K562 (cell line): ENCODE measurements at regions not wholly inside any gene's neighbourhood (a gene's known extent, or its start where the extent isn't known, plus 50 kb on each side); places are given as distances from the start of the nearest gene placed in this dataset.

Experiments
- ATAC-seq: fragments of 200-7000 bp; cut with Tn5 transposase; 3 replicates; pipeline ENCODE4 v1.9.1; 2020; ENCODE audit warnings: moderate library complexity
- BruUV-seq: library from RNA; stranded (reverse); fragments of 400-500 nt; replicated peaks from 2 replicates; lab custom pipeline; 2021; lab: Mats Ljungman, UMichigan
- CTCF ChIA-PET: fragments of 300-600 bp; formaldehyde crosslinking; extraction: SDS; loops from one replicate; lab custom pipeline; 2021; ENCODE audit warnings: low intra/inter-chr PET ratio; lab: Yijun Ruan, JAX
- POLR2A ChIA-PET: fragments of 300-600, 350-650 bp; sonication (Branson Sonifier 250); formaldehyde crosslinking; extraction: SDS; loops from one replicate; lab custom pipeline; 2021; ENCODE audit warnings: antibody characterized with exemption, inconsistent platforms; lab: Yijun Ruan, JAX
- DNase-seq, 4 experiments: peaks; one replicate each; pipeline versions ENCODE4 v3.0.0 to v3.0.0-alpha.2; 2011 to 2018; ENCODE audit warnings: low spot score in 3 of 4, mixed read lengths in 3 of 4; ENCODE audit errors: extremely low read depth in 1 of 4
- FAIRE-seq: peaks from 2 replicates; lab custom pipeline; 2011; peaks lifted over from hg19 to GRCh38; lab: Jason Lieb, UNC
- H2AFZ ChIP-seq: 2 replicates; pipeline ENCODE4 v1.6.0; 2011; ENCODE audit warnings: low read depth, low read length, control low read depth, inconsistent platforms
- H3K27ac ChIP-seq: fragments of 200-600 bp; 3 replicates; pipeline ENCODE4 v1.8.0; 2011; ENCODE audit warnings: low read depth, mild to moderate bottlenecking, control low read depth, inconsistent platforms, low read length, moderate library complexity, mixed read lengths; ENCODE audit errors: extremely low read depth
- H3K27me3 ChIP-seq, 2 experiments: fragments of 300-600 bp in 1 of 2; 2 replicates in 1 of 2; 3 replicates in 1 of 2; pipeline versions ENCODE4 v1.6.0 to v1.8.0; 2011; ENCODE audit warnings: inconsistent platforms in 2 of 2, low read length in 2 of 2, mild to moderate bottlenecking in 1 of 2, mixed read lengths in 1 of 2, moderate library complexity in 1 of 2; ENCODE audit not compliant: control insufficient read depth in 2 of 2, insufficient read depth in 2 of 2
- H3K36me3 ChIP-seq: fragments of 300-600 bp; 3 replicates; pipeline ENCODE4 v1.8.0; 2011; ENCODE audit warnings: mild to moderate bottlenecking, low read length, inconsistent platforms; ENCODE audit not compliant: control insufficient read depth, insufficient read depth
- H3K4me1 ChIP-seq, 2 experiments: fragments of 200-600 bp in 1 of 2; replicated peaks in 1 of 2; 2 replicates in 1 of 2; 3 replicates in 1 of 2; pipeline versions ENCODE4 v1.5.1 to v1.8.0; 2011; ENCODE audit warnings: inconsistent platforms in 2 of 2, low read length in 2 of 2, mild to moderate bottlenecking in 1 of 2, mixed read lengths in 1 of 2, moderate library complexity in 1 of 2; ENCODE audit not compliant: control insufficient read depth in 2 of 2, insufficient read depth in 2 of 2
- H3K4me2 ChIP-seq: 2 replicates; pipeline ENCODE4 v1.6.1; 2011; ENCODE audit warnings: low read length, control low read depth, inconsistent platforms, mixed read lengths; ENCODE audit not compliant: insufficient read depth
- H3K4me3 ChIP-seq: fragments of 200-600 bp; sonication (generic), shearing (Covaris generic); 2 replicates; pipeline ENCODE4 v1.5.1; 2016; ENCODE audit warnings: control low read depth, inconsistent platforms
- H3K79me2 ChIP-seq: fragments of 200-600 bp; 3 replicates; pipeline ENCODE4 v1.8.0; 2011; ENCODE audit warnings: low read length, inconsistent platforms; ENCODE audit not compliant: control insufficient read depth, insufficient read depth
- H3K9ac ChIP-seq, 2 experiments: 2 replicates each; pipeline versions ENCODE4 v1.6.0 to v1.6.1; 2011; ENCODE audit warnings: low read depth in 2 of 2, low read length in 2 of 2, control low read depth in 1 of 2, inconsistent platforms in 1 of 2, mild to moderate bottlenecking in 1 of 2, mixed read lengths in 1 of 2; ENCODE audit not compliant: insufficient read depth in 1 of 2
- H3K9me1 ChIP-seq: one replicate; pipeline ENCODE4 v1.6.0; 2011; ENCODE audit warnings: inconsistent platforms, mild to moderate bottlenecking, low read length, moderate library complexity; ENCODE audit not compliant: control insufficient read depth, insufficient read depth
- H3K9me3 ChIP-seq: replicated peaks from 2 replicates; pipeline ENCODE4 v1.5.1; 2011; ENCODE audit warnings: low read depth, low read length, inconsistent platforms; ENCODE audit not compliant: control insufficient read depth, insufficient read depth
- H4K20me1 ChIP-seq: replicated peaks from 2 replicates; pipeline ENCODE4 v1.6.1; 2011; ENCODE audit warnings: low read length, inconsistent platforms, mixed read lengths; ENCODE audit not compliant: control insufficient read depth, insufficient read depth
- CEBPB ChIP-seq: fragments of 450-650 bp; IDR thresholded peaks from 2 replicates; pipeline ENCODE4 v1.6.1; 2016; ENCODE audit warnings: missing genetic modification characterization, missing compliant biosample characterization
- E2F3 ChIP-seq: fragments of 250-450 bp; sonication (Bioruptor Pico); IDR thresholded peaks from 2 replicates; pipeline ENCODE4 v1.4.0; 2020; ENCODE audit warnings: mild to moderate bottlenecking
- MEF2A ChIP-seq: IDR thresholded peaks from 2 replicates; pipeline ENCODE4 v1.6.1; 2011; ENCODE audit warnings: low read depth, mild to moderate bottlenecking, low read length, moderate library complexity; ENCODE audit not compliant: control insufficient read depth
- MTA1 ChIP-seq: fragments of 450-650 bp; IDR thresholded peaks from 2 replicates; pipeline ENCODE4 v1.6.1; 2017; ENCODE audit warnings: borderline replicate concordance
- POU5F1 ChIP-seq: fragments of 150-350 bp; IDR thresholded peaks from 2 replicates; pipeline ENCODE4 v1.6.1; 2014; ENCODE audit warnings: borderline replicate concordance, low read length, low read depth, mild to moderate bottlenecking; ENCODE audit not compliant: partially characterized antibody
- WHSC1 ChIP-seq: IDR thresholded peaks from one replicate; pipeline ENCODE4 v1.6.1; 2012; ENCODE audit warnings: low read length, control low read depth, inconsistent platforms
- in situ Hi-C: fragments of 300-500 bp; cut with MboI; formaldehyde crosslinking; loops from 4 replicates; pipeline ENCODE4 v1.15.0; 2018; ENCODE audit warnings: inconsistent platforms, mixed read lengths
- intact Hi-C: fragments of 100-400 bp; cut with micrococcal nuclease; formaldehyde crosslinking; loops from 2 replicates; pipeline ENCODE4 v1.14.2; 2022
- TF ChIP-seq, protein P1 (sequence below): sonication (generic); formaldehyde crosslinking; IDR thresholded peaks from 2 replicates; pipeline ENCODE4 v1.9.0; 2022; ENCODE audit warnings: mild to moderate bottlenecking, missing genetic modification reagents
- TF ChIP-seq, protein P2 (sequence below): fragments of 450-650 bp; IDR thresholded peaks from 2 replicates; pipeline ENCODE4 v1.6.1; 2016; ENCODE audit warnings: low read depth, mild to moderate bottlenecking, moderate library complexity

DNA sequence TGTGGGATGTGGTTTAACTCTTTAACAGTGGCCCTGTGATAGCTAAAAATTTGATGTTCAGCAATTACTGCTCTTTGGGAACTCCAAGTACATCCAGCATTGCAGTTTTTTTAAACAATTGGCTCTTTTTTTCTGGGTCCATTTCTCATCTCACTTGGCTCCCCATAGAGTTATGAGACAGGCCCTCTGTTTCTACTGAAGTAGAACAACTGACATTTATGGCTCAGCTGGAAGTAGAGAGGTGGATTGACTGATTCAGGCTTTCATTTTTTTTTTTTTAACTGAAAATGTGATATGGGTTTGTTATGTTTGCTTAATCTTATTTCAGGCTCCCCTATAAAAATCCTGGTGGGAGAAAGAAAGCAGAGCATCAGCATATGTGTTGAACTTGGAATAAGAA is 96.6 kb upstream of the CD180 start:
- H3K27ac ChIP-seq = no peak overlapping the region
- H3K36me3 ChIP-seq = no peaks in the 10 kb centered on the region
- H3K9me1 ChIP-seq = no peaks in the 10 kb centered on the region
- no peak for FAIRE-seq
- intact Hi-C loops = no loop called here
- H2AFZ ChIP-seq = no peak overlapping the region
- no peak overlapping the region for H3K4me3 ChIP-seq
- ChIA-PET CTCF (interaction anchor here (0.7 kb wide), 1 partner anchor 28 kb away, joined by 9 read pairs; no protein-coding TSS in a partner anchor), POLR2A (no interaction called here)
- no peaks in the 10 kb centered on the region for H3K27me3 ChIP-seq
- H3K9me3 ChIP-seq = no peaks in the 10 kb centered on the region
- no peaks in the 10 kb centered on the region for H3K79me2 ChIP-seq
- no peak overlapping the region for H3K4me2 ChIP-seq
- H3K4me1 ChIP-seq = no peaks in the 10 kb centered on the region
- DNase-seq = no peak
- no peak overlapping the region for H3K9ac ChIP-seq
- H4K20me1 ChIP-seq = no peaks in the 10 kb centered on the region
- ATAC-seq = no peak
- TF ChIP-seq CEBPB (no peak), POU5F1 (no peak), E2F3 (CRISPR knock-in tag) (no peak), WHSC1 (no peak), MTA1 (no peak), MEF2A (no peak)
- TF ChIP-seq, protein P1, sequence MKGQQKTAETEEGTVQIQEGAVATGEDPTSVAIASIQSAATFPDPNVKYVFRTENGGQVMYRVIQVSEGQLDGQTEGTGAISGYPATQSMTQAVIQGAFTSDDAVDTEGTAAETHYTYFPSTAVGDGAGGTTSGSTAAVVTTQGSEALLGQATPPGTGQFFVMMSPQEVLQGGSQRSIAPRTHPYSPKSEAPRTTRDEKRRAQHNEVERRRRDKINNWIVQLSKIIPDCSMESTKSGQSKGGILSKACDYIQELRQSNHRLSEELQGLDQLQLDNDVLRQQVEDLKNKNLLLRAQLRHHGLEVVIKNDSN = no peak
- TF ChIP-seq, protein P2, sequence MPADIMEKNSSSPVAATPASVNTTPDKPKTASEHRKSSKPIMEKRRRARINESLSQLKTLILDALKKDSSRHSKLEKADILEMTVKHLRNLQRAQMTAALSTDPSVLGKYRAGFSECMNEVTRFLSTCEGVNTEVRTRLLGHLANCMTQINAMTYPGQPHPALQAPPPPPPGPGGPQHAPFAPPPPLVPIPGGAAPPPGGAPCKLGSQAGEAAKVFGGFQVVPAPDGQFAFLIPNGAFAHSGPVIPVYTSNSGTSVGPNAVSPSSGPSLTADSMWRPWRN = no peak
- in situ Hi-C loops = no loop called here
- BruUV-seq = no TSS peak
